Testis (tissue), 2 donors: ENCODE measurements at regions not wholly inside any gene's neighbourhood (a gene's known extent, or its start where the extent isn't known, plus 50 kb on each side); places are given as distances from the start of the nearest gene placed in this dataset.

Experiments
- POLR2A ChIP-seq: fragments of 450-650 bp; IDR thresholded peaks from one replicate; pipeline ENCODE4 v1.6.1; 2017; ENCODE audit warnings: antibody characterized with exemption, mild to moderate bottlenecking, moderate library complexity
- TF ChIP-seq, protein P1 (sequence below), 3 experiments: fragments of 450-650 bp in 2 of 3; fragments of 200-600 bp in 1 of 3; sonication (generic) in 1 of 3; IDR thresholded peaks; one replicate each; pipeline ENCODE4 v1.5.1; 2016 to 2019; ENCODE audit warnings: antibody characterized with exemption in 3 of 3, mild to moderate bottlenecking in 2 of 3, moderate library complexity in 1 of 3

DNA sequence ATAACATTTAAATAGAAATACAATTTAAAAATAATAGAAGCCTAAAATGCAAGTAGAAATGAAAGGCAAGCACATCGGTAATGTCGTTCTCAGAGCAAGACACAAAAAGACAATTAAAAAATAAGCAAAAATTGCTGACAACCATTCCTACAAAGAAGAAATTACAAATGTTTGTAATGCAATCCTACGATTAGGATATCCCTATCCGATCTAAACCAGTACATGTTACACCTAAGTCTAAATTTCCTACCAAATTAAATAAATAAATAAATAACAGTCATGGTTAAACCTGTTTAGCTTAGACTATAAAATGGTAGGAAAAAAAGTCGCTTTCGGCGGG is 90.0 kb downstream of the ANXA2R start:
- TF ChIP-seq, protein P1, sequence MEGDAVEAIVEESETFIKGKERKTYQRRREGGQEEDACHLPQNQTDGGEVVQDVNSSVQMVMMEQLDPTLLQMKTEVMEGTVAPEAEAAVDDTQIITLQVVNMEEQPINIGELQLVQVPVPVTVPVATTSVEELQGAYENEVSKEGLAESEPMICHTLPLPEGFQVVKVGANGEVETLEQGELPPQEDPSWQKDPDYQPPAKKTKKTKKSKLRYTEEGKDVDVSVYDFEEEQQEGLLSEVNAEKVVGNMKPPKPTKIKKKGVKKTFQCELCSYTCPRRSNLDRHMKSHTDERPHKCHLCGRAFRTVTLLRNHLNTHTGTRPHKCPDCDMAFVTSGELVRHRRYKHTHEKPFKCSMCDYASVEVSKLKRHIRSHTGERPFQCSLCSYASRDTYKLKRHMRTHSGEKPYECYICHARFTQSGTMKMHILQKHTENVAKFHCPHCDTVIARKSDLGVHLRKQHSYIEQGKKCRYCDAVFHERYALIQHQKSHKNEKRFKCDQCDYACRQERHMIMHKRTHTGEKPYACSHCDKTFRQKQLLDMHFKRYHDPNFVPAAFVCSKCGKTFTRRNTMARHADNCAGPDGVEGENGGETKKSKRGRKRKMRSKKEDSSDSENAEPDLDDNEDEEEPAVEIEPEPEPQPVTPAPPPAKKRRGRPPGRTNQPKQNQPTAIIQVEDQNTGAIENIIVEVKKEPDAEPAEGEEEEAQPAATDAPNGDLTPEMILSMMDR (IDR thresholded peaks at IDR 0.05): no peak
- no peak for TF ChIP-seq POLR2A
